ENCODE measurements at regions not wholly inside any gene's neighbourhood (a gene's known extent, or its start where the extent isn't known, plus 50 kb on each side); places are given as distances from the start of the nearest gene placed in this dataset.

DNA sequence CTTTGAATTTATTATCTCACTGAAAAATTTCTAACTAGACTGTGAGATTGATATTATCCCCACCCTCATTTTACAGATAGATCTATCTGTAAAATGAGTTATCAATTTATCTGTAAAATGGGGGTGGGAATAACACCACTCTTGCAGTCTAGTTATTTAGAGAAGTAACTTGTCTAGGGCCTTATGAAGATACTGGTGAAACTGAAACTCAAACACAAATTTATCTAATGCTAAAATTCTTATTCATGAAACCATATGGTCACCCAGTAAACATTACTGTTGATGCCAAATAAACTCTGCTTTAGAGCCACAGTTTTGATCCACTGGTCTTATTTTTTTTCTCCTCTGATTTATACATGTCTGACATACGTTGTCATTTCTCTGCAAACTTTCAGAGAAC, 52.1 kb upstream of the SMIM36 start:
- H3K4me3 Mint-ChIP-seq (ENCODE audit: low read depth): no peak overlapping the region
- no peak overlapping the region for H3K27ac Mint-ChIP-seq
- H3K27me3 Mint-ChIP-seq: no peaks in the 10 kb centered on the region

DNA sequence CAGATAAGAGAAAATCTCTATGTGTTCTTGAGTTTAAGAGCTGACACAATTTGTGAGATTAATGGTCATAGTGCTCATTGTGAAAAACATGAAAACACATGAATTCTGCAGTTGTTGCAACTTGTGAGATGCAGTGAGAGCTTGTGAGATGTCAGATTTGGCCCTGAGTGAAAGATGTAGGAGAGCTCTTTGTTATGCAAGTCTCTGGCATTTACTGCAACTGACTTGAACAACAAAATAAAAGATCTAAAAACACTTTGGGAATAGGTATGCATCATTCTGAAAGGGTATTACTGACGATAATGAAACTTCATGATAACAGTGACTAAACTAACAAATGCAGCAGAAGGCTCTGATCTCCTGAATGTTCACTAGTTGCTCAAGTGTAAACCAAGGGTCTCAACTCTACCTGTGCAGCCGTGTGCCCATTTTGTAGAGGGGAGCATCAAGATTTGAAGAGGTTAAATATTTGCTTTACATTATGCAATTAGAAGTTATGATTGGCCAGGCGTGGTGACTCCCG, 50.8 kb upstream of the SMIM36 start:
- H3K9me3 Mint-ChIP-seq (ENCODE audit: low read depth): peaks cover 6% of the 10 kb centered on the region
- TF ChIP-seq, protein P1, sequence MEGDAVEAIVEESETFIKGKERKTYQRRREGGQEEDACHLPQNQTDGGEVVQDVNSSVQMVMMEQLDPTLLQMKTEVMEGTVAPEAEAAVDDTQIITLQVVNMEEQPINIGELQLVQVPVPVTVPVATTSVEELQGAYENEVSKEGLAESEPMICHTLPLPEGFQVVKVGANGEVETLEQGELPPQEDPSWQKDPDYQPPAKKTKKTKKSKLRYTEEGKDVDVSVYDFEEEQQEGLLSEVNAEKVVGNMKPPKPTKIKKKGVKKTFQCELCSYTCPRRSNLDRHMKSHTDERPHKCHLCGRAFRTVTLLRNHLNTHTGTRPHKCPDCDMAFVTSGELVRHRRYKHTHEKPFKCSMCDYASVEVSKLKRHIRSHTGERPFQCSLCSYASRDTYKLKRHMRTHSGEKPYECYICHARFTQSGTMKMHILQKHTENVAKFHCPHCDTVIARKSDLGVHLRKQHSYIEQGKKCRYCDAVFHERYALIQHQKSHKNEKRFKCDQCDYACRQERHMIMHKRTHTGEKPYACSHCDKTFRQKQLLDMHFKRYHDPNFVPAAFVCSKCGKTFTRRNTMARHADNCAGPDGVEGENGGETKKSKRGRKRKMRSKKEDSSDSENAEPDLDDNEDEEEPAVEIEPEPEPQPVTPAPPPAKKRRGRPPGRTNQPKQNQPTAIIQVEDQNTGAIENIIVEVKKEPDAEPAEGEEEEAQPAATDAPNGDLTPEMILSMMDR (IDR thresholded peaks at IDR 0.05; ENCODE audit: unreplicated experiment): no peak
- no peaks in the 10 kb centered on the region for H3K27me3 Mint-ChIP-seq
- peaks cover 4% of the 10 kb centered on the region for H3K4me1 Mint-ChIP-seq (ENCODE audit: low read depth)
- H3K4me3 Mint-ChIP-seq (ENCODE audit: low read depth): no peak overlapping the region
- DNase-seq (ENCODE audit: low spot score, unreplicated experiment): no peak
- H3K27ac Mint-ChIP-seq: no peak overlapping the region
- H3K36me3 Mint-ChIP-seq (ENCODE audit: insufficient read depth): no peaks in the 10 kb centered on the region

More for the DNA sequence above, 52.1 kb upstream of the SMIM36 start:
- H3K4me1 Mint-ChIP-seq (ENCODE audit: low read depth): peaks cover 13% of the 10 kb centered on the region
- H3K9me3 Mint-ChIP-seq (ENCODE audit: low read depth): peaks cover under 1% of the 10 kb centered on the region
- no peaks in the 10 kb centered on the region for H3K36me3 Mint-ChIP-seq (ENCODE audit: insufficient read depth)
- TF ChIP-seq, protein P1 (IDR thresholded peaks at IDR 0.05; ENCODE audit: unreplicated experiment): no peak
- no peak for DNase-seq (ENCODE audit: low spot score, unreplicated experiment)

DNA sequence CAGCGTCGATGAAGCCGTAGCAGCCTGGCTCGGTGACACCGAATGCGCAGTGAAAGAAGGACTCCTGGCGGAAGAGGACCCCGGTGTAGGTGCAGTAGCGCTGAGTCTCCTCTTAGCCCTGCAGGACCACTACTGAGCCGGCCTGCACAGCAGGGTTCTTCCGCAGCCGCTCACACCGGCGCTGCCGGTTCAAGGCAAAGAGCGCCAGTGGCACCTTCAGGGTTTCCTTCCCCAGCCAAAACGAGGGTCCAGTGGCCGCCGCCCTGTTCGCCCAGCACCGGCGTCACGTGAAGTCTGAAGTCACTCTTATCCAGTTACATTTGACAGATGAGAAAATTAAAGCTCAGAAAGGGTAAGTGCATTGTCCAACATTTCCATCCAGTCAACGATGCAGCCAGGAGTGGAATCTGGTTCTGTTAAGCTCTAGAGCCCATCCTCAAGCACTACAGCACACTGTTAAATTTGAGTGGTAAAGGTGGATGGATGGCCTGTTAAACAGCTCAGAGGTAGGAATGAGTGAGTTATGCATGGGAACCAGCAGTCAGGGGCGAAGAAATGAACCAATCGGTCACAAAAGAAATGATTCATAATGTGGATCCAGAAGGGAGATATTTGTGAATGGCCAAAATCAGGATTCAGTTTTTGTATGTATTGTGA, 50.2 kb upstream of the SMIM36 start:
- no peak for DNase-seq (ENCODE audit: low spot score, unreplicated experiment)
- Mint-ChIP-seq H3K36me3 (ENCODE audit: insufficient read depth) (no peaks in the 10 kb centered on the region), H3K4me3 (ENCODE audit: low read depth) (no peak overlapping the region), H3K9me3 (ENCODE audit: low read depth) (peaks cover 6% of the 10 kb centered on the region), H3K27ac (no peak overlapping the region), H3K27me3 (no peaks in the 10 kb centered on the region), H3K4me1 (ENCODE audit: low read depth) (no peaks in the 10 kb centered on the region)
- TF ChIP-seq, protein P1 (IDR thresholded peaks at IDR 0.05; ENCODE audit: unreplicated experiment): no peak

Data from progenitor cell of endocrine pancreas (in vitro differentiated cells).